ENCODE measurements at regions not wholly inside any gene's neighbourhood (a gene's known extent, or its start where the extent isn't known, plus 50 kb on each side); places are given as distances from the start of the nearest gene placed in this dataset.

- no peak for TF ChIP-seq POLR2A (IDR thresholded peaks at IDR 0.05)
- no peak for TF ChIP-seq CTCF (IDR thresholded peaks at IDR 0.05)
Observed at GRCh38 chr14:97731800-97732199, 934.6 kb downstream of the VRK1 start.
